Upper lobe of left lung (tissue), 6 donors: ENCODE measurements at regions not wholly inside any gene's neighbourhood (a gene's known extent, or its start where the extent isn't known, plus 50 kb on each side); places are given as distances from the start of the nearest gene placed in this dataset.

Source experiments
- ATAC-seq, 2 donors: fragments of 200-7000 bp; cut with Tn5 transposase; one replicate each; pipeline ENCODE4 v1.9.1; 2022; ENCODE audit warnings: mild to moderate bottlenecking in 2 of 2, moderate library complexity in 2 of 2; ENCODE audit not compliant: low FRiP score in 2 of 2
- DNase-seq, 2 donors: peaks; one replicate each; pipeline ENCODE4 v3.0.0-alpha.2; 2019 to 2020
- H3K27ac ChIP-seq, 4 donors: fragments of 200-600 bp; sonication (generic); one replicate each; pipeline ENCODE4 v1.5.1; 2016 to 2019
- H3K27me3 ChIP-seq, 4 donors: fragments of 200-600 bp; sonication (generic); one replicate each; pipeline ENCODE4 v1.5.1; 2017 to 2019
- H3K36me3 ChIP-seq, 4 donors: fragments of 200-600 bp; sonication (generic); one replicate each; pipeline ENCODE4 v1.5.1; 2016 to 2019
- H3K4me1 ChIP-seq, 4 donors: fragments of 200-600 bp; sonication (generic); one replicate each; pipeline ENCODE4 v1.5.1; 2018 to 2019
- H3K4me3 ChIP-seq, 4 donors: fragments of 200-600 bp; sonication (generic); one replicate each; pipeline ENCODE4 v1.5.1; 2017 to 2019; ENCODE audit warnings: mild to moderate bottlenecking in 2 of 4, moderate library complexity in 1 of 4
- H3K9me3 ChIP-seq, 4 donors: fragments of 200-600 bp; sonication (generic); one replicate each; pipeline ENCODE4 v1.5.1; 2018 to 2019
- EP300 ChIP-seq, 4 donors: sonication (generic); formaldehyde crosslinking; IDR thresholded peaks; one replicate each; pipeline ENCODE4 v1.5.1; 2017; ENCODE audit warnings: antibody characterized with exemption in 4 of 4, control low read depth in 2 of 4
- POLR2A ChIP-seq, 4 donors: fragments of 450-650 bp; IDR thresholded peaks; one replicate each; pipeline ENCODE4 v1.5.1; 2016 to 2017; ENCODE audit warnings: antibody characterized with exemption in 4 of 4, mild to moderate bottlenecking in 2 of 4
- POLR2AphosphoS5 ChIP-seq, 2 donors: sonication (generic); formaldehyde crosslinking; IDR thresholded peaks; one replicate each; pipeline ENCODE4 v1.5.1; 2017; ENCODE audit warnings: antibody characterized with exemption in 2 of 2
- WGBS, 2 donors: methylation state at CpG; one replicate each; pipeline ENCODE4 v1.1.5; 2017 to 2018; 5-methylcytosine and 5-hydroxymethylcytosine counted together
- TF ChIP-seq, protein P1 (sequence below), 6 experiments: fragments of 450-650 bp in 4 of 6; fragments of 200-600 bp in 2 of 6; sonication (generic) in 2 of 6; IDR thresholded peaks; one replicate each; pipeline ENCODE4 v1.5.1; 2016 to 2019; ENCODE audit warnings: antibody characterized with exemption in 6 of 6
- donor health status: DM: no; HTN: no; CAD: no; lungs with moderate emphysema.
- donor health status: DM: no; HTN: yes; CAD: no; lungs with severe emphysema.

DNA sequence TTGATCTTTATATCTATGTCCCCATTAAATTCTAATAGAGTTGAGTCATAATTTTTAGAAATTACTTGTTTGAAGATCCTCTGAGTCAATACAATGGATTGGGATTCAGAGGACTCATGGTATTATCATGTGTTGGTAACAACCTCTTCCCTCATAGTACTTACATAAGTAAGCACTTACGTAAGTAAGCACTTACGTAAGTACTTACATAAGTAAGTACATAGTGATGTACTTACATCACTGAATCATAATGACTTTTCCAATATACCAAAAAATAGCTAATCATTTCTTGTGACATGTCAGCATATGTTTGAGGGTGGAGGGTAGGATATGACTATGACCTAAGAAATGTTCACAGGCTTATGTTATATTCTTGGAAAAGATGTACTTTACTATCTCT, 740.5 kb downstream of the SORCS1 start:
- Histone ChIP-seq H3K9me3 (no peaks in the 10 kb centered on the region), H3K36me3 (no peaks in the 10 kb centered on the region), H3K27me3 (no peaks in the 10 kb centered on the region), H3K4me1 (no peaks in the 10 kb centered on the region), H3K27ac (no peak overlapping the region), H3K4me3 (no peak overlapping the region)
- TF ChIP-seq POLR2A (IDR thresholded peaks at IDR 0.05): no peak
- no peak for TF ChIP-seq EP300 (IDR thresholded peaks at IDR 0.05)
- TF ChIP-seq POLR2AphosphoS5 (IDR thresholded peaks at IDR 0.05): no peak
- TF ChIP-seq, protein P1, sequence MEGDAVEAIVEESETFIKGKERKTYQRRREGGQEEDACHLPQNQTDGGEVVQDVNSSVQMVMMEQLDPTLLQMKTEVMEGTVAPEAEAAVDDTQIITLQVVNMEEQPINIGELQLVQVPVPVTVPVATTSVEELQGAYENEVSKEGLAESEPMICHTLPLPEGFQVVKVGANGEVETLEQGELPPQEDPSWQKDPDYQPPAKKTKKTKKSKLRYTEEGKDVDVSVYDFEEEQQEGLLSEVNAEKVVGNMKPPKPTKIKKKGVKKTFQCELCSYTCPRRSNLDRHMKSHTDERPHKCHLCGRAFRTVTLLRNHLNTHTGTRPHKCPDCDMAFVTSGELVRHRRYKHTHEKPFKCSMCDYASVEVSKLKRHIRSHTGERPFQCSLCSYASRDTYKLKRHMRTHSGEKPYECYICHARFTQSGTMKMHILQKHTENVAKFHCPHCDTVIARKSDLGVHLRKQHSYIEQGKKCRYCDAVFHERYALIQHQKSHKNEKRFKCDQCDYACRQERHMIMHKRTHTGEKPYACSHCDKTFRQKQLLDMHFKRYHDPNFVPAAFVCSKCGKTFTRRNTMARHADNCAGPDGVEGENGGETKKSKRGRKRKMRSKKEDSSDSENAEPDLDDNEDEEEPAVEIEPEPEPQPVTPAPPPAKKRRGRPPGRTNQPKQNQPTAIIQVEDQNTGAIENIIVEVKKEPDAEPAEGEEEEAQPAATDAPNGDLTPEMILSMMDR (IDR thresholded peaks at IDR 0.05): no peak
- DNase-seq (no peak), ATAC-seq (no peak)
- 60 to 74% methylated on average over 2 of the region's 2 CpGs for WGBS, 2 donors

DNA sequence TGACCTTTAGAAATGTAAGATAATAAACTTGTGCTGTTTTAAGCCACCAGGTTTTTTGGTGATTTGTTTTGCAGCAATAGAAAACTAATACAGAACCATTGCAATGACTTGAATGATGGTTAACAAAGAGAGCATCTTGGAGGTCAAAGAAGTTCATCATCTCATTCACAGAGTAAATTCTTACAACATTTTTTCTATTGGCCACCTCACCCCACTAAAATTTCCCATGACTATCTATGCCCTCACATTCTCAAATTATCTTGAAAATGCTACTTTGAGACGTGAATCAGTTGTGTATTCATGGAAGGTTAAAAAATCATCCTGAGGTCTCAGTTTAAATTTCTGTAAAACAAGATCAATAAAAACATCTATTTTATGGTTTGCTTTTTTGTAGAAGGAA, 754.2 kb downstream of the SORCS1 start:
- DNase-seq: no peak
- TF ChIP-seq, protein P1 (IDR thresholded peaks at IDR 0.05): no peak
- TF ChIP-seq EP300 (IDR thresholded peaks at IDR 0.05) (no peak), POLR2AphosphoS5 (IDR thresholded peaks at IDR 0.05) (no peak), POLR2A (IDR thresholded peaks at IDR 0.05) (no peak)
- Histone ChIP-seq H3K36me3 (no peaks in the 10 kb centered on the region), H3K9me3 (peaks cover 0 to 4% (median 0%) of the 10 kb centered on the region in 4 donors), H3K4me3 (no peak overlapping the region), H3K4me1 (no peaks in the 10 kb centered on the region), H3K27ac (no peak overlapping the region), H3K27me3 (no peaks in the 10 kb centered on the region)
- 78 to 82% methylated on average over 1 of the region's 1 CpG for WGBS, 2 donors
- ATAC-seq: no peak

DNA sequence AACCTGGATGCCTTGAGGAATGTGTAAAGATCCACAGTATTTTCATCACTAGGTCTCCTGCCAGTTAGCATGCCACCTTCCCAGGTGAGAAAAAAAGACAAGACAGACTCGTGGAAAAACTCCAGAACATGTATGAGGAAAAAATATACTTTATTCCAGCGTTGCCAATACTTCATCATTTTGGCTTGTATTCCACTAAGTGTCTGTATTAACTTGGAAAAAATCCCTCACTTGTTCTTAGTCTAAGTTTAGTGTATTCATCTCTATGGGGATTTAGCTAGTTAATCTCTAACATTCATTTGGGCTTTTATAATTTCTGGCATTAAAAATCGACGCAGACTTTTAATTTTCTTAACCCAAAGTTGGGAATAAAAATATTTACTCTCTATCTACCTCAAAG, 759.4 kb downstream of the SORCS1 start:
- Histone ChIP-seq H3K4me3 (no peak overlapping the region), H3K4me1 (no peaks in the 10 kb centered on the region), H3K27me3 (no peaks in the 10 kb centered on the region), H3K27ac (no peak overlapping the region), H3K36me3 (no peaks in the 10 kb centered on the region), H3K9me3 (no peaks in the 10 kb centered on the region)
- ATAC-seq (no peak), DNase-seq (no peak)
- WGBS, 2 donors: 80 to 81% methylated on average over 4 of the region's 4 CpGs
- TF ChIP-seq EP300 (IDR thresholded peaks at IDR 0.05) (no peak), POLR2AphosphoS5 (IDR thresholded peaks at IDR 0.05) (no peak), POLR2A (IDR thresholded peaks at IDR 0.05) (no peak)
- TF ChIP-seq, protein P1 (IDR thresholded peaks at IDR 0.05): no peak

DNA sequence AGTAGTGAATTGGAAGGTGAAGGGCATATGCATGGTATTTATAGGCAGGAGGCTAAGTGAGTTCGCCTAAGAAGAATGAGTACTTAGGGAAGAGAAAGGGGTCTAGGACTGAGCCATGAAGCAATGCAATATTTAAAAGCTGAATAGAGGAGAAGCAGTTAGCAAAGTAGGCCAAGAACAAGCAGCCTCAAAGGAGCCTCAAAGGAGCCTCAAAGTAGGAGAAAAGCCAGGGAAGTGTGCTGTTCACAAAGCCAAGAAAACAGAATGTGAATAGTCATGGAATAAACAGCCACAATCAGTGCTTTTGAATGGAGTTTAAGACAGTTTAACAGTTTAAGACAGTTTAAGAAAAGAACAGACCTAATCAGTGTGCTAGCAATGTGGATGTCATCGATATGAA, 762.0 kb downstream of the SORCS1 start:
- no peak for ATAC-seq
- H3K27me3 ChIP-seq: no peaks in the 10 kb centered on the region
- no peak overlapping the region for H3K27ac ChIP-seq
- no peaks in the 10 kb centered on the region for H3K36me3 ChIP-seq
- TF ChIP-seq, protein P1 (IDR thresholded peaks at IDR 0.05): no peak
- TF ChIP-seq POLR2A (IDR thresholded peaks at IDR 0.05) (no peak), EP300 (IDR thresholded peaks at IDR 0.05) (no peak), POLR2AphosphoS5 (IDR thresholded peaks at IDR 0.05) (no peak)
- no peaks in the 10 kb centered on the region for H3K9me3 ChIP-seq
- H3K4me3 ChIP-seq: no peak overlapping the region
- no peaks in the 10 kb centered on the region for H3K4me1 ChIP-seq
- no peak for DNase-seq
- 89 to 93% methylated on average over 2 of the region's 2 CpGs for WGBS, 2 donors

DNA sequence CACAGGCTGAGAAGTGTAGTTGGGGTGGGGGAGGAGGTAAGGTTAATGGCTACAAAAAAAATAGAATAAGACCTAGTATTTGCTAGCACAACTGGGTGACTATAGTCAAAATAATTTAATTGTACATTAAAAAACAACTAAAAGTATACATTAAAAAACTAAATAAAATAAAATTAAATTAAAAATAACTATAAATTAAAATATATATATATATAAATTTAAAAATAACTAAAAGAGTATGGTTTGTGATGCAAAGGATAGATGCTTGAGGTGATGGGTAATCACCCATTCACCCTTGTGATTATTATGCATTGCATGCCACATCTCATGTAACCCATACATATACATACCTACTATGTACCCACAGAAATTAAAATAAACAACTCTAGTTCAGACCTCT, 762.5 kb downstream of the SORCS1 start:
- DNase-seq: no peak
- Histone ChIP-seq H3K4me3 (no peak overlapping the region), H3K36me3 (no peaks in the 10 kb centered on the region), H3K27ac (no peak overlapping the region), H3K27me3 (no peaks in the 10 kb centered on the region), H3K4me1 (no peaks in the 10 kb centered on the region), H3K9me3 (no peaks in the 10 kb centered on the region)
- no peak for ATAC-seq
- TF ChIP-seq EP300 (IDR thresholded peaks at IDR 0.05): no peak
- TF ChIP-seq, protein P1 (IDR thresholded peaks at IDR 0.05): no peak
- no peak for TF ChIP-seq POLR2AphosphoS5 (IDR thresholded peaks at IDR 0.05)
- no peak for TF ChIP-seq POLR2A (IDR thresholded peaks at IDR 0.05)
